ENCODE measurements at regions not wholly inside any gene's neighbourhood (a gene's known extent, or its start where the extent isn't known, plus 50 kb on each side); places are given as distances from the start of the nearest gene placed in this dataset.
"Not testable (repeated sequence)": the region's sequence is repeated elsewhere in the genome, so short reads cannot be mapped to it uniquely, and the experiment has no call there.

DNA sequence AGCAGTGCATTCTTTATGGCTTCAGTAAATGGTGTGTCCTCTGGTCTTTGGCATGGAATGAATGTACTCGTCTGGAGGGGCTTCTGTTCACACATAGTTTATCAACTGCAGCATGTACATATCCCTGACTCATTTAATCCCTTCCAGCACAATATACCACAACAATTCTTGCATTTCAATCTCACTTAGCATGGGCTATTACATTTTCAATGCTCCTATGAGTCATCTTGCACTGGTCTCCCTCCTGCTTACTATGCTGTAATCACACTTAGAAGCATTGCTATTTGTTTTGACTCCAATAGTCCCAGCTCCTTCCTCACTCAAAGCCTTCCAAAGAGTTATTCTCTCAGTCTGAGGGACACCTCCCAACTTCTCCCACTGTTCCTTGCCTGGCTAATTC, 180.9 kb upstream of the NUDT10 start:
- DNase-seq (ENCODE audit: low spot score), result no peak

DNA sequence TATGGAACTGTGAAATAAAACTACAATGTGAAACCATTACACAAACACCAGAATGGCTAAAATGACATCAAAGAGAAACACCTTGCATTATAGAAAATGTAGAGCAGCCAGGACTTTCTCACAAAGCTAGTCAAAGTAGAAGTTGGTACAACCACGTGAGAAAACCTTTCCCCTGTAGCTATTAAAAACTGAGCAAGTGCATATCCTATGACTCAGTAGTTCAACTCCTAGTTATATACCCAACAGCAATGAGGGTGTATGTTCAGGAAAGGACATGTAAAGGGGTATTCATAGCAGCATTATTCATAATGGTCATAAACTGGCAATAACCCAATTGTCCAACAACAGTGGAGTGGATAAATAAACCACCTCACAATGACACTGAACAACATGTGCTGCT, 177.5 kb upstream of the NUDT10 start:
- no peak for DNase-seq (ENCODE audit: low spot score)

DNA sequence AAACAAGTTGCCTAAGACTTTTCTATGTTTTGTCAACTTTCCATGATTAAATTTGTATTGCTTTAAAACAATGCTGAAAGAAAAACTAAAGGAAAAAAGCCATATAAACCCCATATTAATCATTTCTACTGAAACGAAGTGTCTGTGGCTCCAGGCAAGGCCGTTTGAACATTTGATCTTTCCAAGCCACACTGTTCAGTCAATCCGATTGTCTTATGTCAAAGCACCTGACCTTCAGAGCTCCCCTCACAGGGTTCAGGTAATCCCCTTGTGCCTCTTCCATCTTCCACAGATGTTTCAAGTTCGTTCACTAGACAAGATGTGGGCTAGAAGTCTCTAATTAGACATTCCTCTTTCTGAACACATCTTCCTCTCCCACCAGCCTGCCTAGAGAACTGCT, 177.1 kb upstream of the NUDT10 start:
- DNase-seq (ENCODE audit: low spot score), result no peak

DNA sequence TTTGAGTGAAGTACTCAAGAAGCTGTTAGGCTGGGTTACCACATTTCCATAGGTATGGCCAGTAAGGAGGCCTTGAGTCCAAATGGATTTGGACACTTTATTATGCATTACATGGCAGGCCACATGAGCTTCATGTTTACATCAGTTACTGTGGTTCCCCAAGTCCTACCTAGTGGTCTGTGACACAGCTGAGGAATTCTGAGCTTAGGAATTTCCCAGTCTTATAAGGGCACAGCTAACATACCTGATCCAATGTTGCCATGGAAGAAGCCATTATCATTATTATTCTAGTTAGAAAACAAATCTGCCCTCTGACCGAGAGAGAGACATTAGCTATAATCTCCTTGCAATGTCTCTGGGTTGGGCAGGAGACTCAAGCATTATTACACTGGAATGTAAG, 174.4 kb upstream of the NUDT10 start:
- DNase-seq (ENCODE audit: low spot score), result no peak

DNA sequence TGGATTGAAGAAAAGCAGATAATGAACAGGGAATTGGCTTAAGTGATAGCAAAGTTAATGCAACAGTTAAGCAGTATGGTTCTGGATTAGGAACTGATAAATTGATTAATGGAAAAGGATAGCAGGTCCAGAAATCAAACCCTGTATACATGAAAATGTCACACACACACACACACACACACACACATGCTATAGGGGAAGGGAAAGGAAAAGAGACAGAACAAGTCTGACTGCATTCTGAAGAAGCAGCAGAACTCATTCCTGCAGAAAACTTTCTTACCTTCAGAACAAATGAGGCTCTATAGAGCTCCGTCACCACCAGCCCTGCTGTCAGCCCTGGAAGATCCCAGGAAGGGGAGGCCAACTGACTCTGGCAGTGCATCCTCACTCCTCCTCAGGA, 173.2 kb upstream of the NUDT10 start:
- not testable (repeated sequence) for DNase-seq (ENCODE audit: low spot score)

DNA sequence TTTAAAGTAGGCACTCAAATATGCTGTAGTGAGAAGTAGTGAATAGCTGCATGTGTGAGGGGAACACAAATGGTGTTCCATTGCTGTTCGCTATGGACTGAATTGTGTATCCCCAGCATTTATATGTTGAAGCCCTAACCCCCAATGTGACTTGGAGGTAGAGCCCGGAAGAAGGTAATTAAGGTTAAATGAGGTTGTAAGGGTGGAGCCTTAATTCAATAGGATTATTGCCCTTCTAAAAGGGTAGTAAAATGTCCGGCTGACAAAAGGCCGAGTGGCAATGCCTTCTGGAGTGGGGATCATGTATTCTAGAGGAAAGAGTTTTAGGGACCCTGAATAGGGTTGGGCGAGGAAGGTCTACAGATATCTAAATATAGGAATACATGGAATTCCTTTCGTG, 168.9 kb upstream of the NUDT10 start:
- no peak for DNase-seq (ENCODE audit: low spot score)

DNA sequence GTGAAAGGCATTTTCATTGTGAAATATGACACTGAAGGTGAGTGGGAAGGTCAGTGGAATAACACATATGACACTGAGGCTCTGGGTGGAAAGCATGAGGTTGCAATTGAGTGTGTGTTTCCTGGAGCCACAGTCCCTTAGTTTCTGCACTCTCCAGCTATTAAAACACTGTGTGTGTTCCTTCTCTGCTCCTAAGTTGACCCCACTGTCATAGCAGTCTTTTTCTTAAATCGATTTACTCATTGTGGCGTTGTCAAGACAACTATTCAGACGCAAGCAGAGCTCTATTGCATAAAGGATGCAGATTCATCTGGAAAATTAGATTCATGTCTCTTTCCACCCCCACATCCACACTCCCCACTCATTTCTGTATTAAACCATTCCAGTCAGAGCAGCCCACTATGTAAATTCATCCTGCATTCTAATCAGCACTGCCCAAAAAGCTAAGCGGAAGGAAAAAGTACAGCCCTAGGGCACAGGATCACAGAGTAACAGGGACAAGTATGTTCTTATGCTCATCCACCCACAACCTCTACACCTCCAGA, 154.2 kb upstream of the NUDT10 start:
- DNase-seq (ENCODE audit: low spot score), result not testable (repeated sequence)

DNA sequence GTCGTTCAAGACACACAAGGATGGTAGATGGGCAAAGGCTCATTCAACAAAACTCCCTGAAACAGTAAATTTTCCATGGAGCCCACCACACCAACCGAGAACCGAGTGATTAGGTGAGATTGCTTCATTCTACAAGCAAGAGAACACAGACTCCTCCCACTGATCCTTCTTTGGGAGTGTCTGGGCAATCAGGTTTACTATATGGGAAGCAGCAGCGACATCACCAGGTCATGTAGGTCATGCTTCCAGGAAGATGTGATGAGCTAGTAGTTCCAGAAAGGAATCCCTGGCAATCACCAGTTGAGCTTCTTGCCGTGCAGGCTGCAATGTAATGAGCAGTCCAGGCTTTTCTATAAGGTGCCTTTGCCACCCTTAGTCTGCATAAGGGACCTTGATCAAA, 152.8 kb upstream of the NUDT10 start:
- DNase-seq (ENCODE audit: low spot score), result not testable (repeated sequence)

DNA sequence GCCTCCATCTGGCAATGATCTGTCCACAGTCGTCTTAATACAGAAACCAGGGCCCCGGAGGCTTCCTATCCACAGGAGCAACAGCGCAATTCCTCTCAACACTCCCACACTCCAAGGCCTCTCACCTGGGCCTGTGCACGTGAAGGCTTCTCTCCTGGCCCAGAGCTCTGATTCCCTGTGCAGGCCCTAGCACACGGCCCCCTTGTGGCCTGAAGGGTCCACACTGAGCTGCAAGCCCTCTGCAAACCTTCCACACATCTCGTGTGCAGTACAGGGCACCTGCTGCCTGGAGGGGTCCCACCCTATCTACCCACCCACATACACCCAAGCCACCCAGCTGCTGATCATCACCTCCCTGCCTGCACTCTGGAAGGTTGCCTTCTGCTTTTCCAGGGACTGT, 150.1 kb upstream of the NUDT10 start:
- no peak for DNase-seq (ENCODE audit: low spot score)

DNA sequence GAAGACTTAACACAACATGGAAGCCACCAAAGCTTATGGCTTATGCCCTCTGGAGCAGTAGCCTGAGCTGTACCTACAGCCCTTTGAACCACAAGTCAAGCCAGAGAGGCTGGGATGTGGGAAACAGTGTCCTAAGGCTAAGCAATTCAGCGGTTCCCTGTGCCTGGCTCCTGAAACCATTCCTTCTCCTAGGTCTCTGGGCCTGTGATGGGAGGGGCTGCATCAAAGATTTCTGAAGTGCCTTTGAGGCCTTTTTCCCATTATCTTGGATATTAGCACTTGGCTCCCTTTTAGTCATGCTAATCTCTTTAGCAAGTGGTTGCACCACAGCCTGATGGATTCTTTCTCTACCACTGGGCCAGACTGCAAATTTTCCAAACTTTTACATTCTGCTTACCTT, 140.5 kb upstream of the NUDT10 start:
- no peak for DNase-seq (ENCODE audit: low spot score)

DNA sequence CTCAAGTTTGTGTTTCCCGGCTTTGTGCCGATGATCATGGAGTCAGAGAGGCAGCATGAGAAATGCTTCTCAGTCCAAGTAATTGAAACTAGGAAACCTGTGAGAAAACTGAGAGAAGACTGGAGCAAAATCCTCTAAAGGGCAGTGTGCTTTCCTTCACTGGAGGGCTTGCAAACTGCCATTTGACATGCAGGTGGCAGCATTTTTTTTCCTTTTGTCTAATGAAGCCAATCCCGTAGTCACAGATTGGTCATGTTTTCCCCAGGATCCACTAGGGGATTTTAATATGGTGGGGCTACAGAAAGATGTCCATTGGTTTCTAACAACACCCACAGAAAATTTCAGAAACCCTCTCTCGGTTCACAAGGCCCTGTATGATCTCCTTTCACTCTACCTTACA, 117.4 kb upstream of the NUDT10 start:
- DNase-seq (ENCODE audit: low spot score), result no peak

DNA sequence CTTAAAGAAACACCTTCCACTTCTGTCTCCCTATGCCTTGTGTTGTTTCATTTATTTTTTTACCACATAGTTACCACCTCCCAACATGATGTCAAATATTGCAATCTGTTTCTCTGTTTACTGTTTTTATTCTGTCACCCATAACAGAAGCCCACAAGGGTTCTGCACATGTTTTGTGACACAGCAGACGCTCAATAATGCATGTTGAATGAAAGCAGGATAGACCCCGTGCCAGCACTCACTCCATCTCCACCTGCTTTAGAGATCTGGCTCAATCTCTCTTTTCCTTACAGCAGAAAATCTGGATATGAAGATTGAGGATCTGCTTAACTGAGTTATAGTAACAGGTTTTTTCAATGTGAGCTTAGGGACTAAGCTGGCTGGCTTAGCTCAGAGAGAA, 116.8 kb upstream of the NUDT10 start:
- no peak for DNase-seq (ENCODE audit: low spot score)

DNA sequence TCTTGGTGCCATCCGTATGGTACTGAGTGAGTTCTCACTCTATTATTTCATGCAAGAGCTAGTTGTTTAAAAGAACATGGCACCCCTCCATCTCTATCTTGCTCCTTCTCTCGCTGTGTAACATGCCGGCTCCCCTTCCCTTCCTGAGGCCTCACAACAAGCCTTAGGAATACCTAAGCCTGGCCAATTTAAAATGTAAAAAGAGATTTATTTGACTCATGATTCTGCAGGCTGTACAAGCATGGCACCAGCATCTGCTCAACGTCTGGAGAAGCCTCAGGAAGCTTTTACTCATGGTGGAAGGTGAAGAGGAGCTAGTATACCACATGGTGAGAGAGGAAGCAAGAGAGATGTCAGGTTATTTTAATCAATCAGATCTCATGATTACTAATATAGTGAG, 90.4 kb upstream of the NUDT10 start:
- no peak for DNase-seq (ENCODE audit: low spot score)

DNA sequence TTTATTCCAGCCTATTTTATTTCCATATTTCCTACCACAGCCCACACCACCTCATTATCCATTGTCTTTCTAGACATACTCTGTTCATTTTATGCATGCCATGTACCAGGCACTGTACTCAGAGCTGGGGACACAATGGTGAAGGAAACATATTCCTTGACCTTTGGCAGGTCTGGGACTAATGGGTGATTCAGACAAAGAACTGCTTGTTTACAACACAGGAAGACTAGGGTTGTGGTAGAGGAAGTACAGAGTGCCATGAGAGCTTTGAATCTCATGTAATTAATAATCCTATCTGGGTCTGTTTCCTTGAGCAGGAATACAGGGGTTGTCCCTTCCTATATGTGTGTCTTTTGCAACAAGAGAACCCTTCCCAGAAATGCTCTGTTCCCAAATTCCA, 75.1 kb upstream of the NUDT10 start:
- no peak for DNase-seq (ENCODE audit: low spot score)

DNA sequence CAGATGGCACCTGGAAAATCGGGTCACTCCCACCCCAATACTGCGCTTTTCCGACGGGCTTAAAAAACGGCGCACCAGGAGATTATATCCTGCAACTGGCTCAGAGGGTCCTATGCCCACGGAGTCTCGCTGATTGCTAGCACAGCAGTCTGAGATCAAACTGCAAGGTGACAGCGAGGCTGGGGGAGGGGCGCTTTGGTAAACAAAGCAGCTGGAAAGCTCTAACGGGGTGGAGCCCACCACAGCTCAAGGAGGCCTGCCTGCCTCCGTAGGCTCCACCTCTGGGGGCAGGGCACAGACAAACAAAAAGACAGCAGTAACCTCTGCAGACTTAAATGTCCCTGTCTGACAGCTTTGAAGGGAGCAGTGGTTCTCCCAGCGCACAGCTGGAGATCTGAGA, 70.4 kb upstream of the NUDT10 start:
- DNase-seq (ENCODE audit: low spot score), result not testable (repeated sequence)

DNA sequence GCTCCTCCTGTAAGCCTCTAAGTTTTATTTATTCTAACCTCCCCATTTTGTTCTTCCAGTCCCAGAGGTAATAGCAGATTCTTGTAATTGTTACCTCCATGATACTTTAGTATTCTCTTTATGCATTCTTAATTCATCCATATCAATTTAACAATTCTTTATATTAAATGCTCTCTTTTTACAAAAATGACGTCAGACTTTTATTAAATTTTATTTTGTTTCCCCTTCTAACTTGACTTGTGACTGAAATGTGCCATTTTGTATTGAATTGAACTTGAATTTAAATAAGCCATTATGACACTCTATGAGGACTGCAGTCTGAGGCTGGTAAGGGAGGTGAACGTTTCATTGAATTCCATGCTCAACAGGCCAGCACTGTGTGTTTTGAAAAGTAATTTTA, 60.0 kb upstream of the NUDT10 start:
- DNase-seq (ENCODE audit: low spot score), result no peak

DNA sequence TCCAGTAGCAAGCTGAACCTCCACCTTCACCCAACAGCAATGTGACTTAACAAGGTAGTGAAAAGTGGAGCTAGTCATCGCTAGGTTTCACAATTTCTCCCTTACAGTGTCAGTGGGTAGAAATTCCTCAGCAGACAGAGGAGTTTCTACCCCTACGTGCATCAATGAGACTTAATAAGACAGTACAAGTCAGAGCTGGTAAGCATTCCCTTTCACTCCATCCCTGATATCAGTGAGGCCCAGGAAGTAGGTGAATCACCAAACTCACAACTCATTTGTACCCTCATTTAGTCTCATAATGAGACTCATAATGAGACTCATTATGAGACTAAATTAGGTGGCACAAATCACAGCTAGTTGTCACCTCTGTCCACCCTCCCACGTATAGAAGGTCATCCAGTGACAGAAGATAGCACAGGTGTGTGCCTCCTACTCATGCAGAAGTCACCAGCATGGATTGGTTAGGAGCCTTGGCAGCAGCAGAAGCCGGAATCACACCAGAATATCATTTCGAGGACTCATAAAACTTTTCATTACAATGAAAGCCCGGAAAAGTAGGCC, 50.8 kb upstream of the NUDT10 start:
- DNase-seq (ENCODE audit: low spot score), result no peak
